ENCODE measurements at regions not wholly inside any gene's neighbourhood (a gene's known extent, or its start where the extent isn't known, plus 50 kb on each side); places are given as distances from the start of the nearest gene placed in this dataset.

DNA sequence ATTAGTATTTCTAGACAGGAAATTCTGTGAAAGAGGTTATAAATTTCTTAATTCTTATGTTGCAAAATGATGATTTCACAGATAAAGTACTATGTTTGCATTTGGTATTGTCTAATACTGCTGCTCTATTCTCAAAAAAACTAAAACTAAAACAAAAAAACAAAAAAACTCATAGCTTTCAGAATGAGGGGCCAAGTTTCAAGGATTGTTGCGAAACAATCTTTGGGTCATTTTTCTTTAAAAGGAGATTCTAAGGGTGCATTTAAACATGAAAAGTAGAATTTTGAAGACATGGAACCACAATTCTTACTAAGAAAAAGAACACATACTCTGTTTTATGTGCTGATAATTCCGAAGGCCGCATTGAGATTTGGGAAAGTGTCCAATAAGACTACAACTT is 645.1 kb downstream of the ADGRL2 start:
- TF ChIP-seq, protein P1, sequence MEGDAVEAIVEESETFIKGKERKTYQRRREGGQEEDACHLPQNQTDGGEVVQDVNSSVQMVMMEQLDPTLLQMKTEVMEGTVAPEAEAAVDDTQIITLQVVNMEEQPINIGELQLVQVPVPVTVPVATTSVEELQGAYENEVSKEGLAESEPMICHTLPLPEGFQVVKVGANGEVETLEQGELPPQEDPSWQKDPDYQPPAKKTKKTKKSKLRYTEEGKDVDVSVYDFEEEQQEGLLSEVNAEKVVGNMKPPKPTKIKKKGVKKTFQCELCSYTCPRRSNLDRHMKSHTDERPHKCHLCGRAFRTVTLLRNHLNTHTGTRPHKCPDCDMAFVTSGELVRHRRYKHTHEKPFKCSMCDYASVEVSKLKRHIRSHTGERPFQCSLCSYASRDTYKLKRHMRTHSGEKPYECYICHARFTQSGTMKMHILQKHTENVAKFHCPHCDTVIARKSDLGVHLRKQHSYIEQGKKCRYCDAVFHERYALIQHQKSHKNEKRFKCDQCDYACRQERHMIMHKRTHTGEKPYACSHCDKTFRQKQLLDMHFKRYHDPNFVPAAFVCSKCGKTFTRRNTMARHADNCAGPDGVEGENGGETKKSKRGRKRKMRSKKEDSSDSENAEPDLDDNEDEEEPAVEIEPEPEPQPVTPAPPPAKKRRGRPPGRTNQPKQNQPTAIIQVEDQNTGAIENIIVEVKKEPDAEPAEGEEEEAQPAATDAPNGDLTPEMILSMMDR (IDR thresholded peaks at IDR 0.05) = no peak
- no peak for TF ChIP-seq POLR2A (IDR thresholded peaks at IDR 0.05)

All from right lobe of liver (tissue), 4 donors.